GM23338 (cell line): ENCODE measurements at regions not wholly inside any gene's neighbourhood (a gene's known extent, or its start where the extent isn't known, plus 50 kb on each side); places are given as distances from the start of the nearest gene placed in this dataset.

Source experiments
- ATAC-seq: fragments of 200-7000 bp; cut with Tn5 transposase; 3 replicates; pipeline ENCODE4 v1.9.1; 2020
- DNase-seq: peaks from one replicate; pipeline ENCODE4 v3.0.0-alpha.2; 2015; ENCODE audit warnings: low spot score
- H2AFZ ChIP-seq: fragments of 200-600 bp; sonication (generic); 2 replicates; pipeline ENCODE4 v1.8.0; 2016; ENCODE audit warnings: antibody characterized with exemption, mild to moderate bottlenecking, moderate library complexity
- H3F3A ChIP-seq: fragments of 200-600 bp; sonication (generic); replicated peaks from 2 replicates; pipeline ENCODE4 v1.8.0; 2017; ENCODE audit warnings: antibody characterized with exemption, mixed run types, low read depth
- H3K27ac ChIP-seq: fragments of 200-600 bp; sonication (generic); 2 replicates; pipeline ENCODE4 v1.6.1; 2016; ENCODE audit warnings: low read depth
- H3K27me3 ChIP-seq: fragments of 200-600 bp; sonication (generic); 2 replicates; pipeline ENCODE4 v1.8.0; 2016; ENCODE audit warnings: mild to moderate bottlenecking, mixed run types, moderate library complexity; ENCODE audit not compliant: insufficient read depth
- H3K36me3 ChIP-seq: fragments of 200-600 bp; sonication (generic); 2 replicates; pipeline ENCODE4 v1.8.0; 2016; ENCODE audit warnings: mild to moderate bottlenecking; ENCODE audit not compliant: insufficient read depth
- H3K4me1 ChIP-seq: fragments of 200-600 bp; sonication (generic); 2 replicates; pipeline ENCODE4 v1.8.0; 2016; ENCODE audit warnings: mild to moderate bottlenecking, moderate library complexity; ENCODE audit not compliant: insufficient read depth
- H3K4me2 ChIP-seq: fragments of 200-600 bp; sonication (generic); 2 replicates; pipeline ENCODE4 v1.7.1; 2017; ENCODE audit warnings: mixed run types
- H3K4me3 ChIP-seq: fragments of 200-600 bp; sonication (generic); 2 replicates; pipeline ENCODE4 v1.6.1; 2016; ENCODE audit warnings: mixed run types
- H3K79me2 ChIP-seq: fragments of 200-600 bp; sonication (generic); replicated peaks from 2 replicates; pipeline ENCODE4 v1.8.0; 2017; ENCODE audit warnings: mild to moderate bottlenecking; ENCODE audit not compliant: insufficient read depth
- H3K9me2 ChIP-seq: fragments of 200-600 bp; sonication (generic); 2 replicates; pipeline ENCODE4 v1.8.0; 2017; ENCODE audit not compliant: insufficient read depth
- H4K20me1 ChIP-seq: fragments of 200-600 bp; sonication (generic); replicated peaks from 2 replicates; pipeline ENCODE4 v1.8.0; 2017; ENCODE audit warnings: mild to moderate bottlenecking; ENCODE audit not compliant: insufficient read depth
- H3K27ac Mint-ChIP-seq: 2 replicates; pipeline ENCODE4 v1.8.0; 2020; ENCODE audit warnings: inconsistent platforms, mild to moderate bottlenecking, moderate library complexity, mixed read lengths
- H3K27me3 Mint-ChIP-seq: 3 replicates; pipeline ENCODE4 v1.8.0; 2022; ENCODE audit warnings: low read depth, mild to moderate bottlenecking, moderate library complexity, mixed read lengths, inconsistent platforms; ENCODE audit not compliant: insufficient read depth, poor library complexity
- H3K36me3 Mint-ChIP-seq: 3 replicates; pipeline ENCODE4 v1.8.0; 2021; ENCODE audit warnings: low read depth, mild to moderate bottlenecking, inconsistent platforms, moderate library complexity, mixed read lengths
- H3K4me1 Mint-ChIP-seq: 3 replicates; pipeline ENCODE4 v1.8.0; 2020; ENCODE audit warnings: mild to moderate bottlenecking, inconsistent platforms, mixed read lengths
- H3K4me3 Mint-ChIP-seq: 3 replicates; pipeline ENCODE4 v1.8.0; 2021; ENCODE audit warnings: moderate library complexity, mild to moderate bottlenecking, inconsistent platforms, mixed read lengths
- H3K9me3 Mint-ChIP-seq: 3 replicates; pipeline ENCODE4 v1.8.0; 2020; ENCODE audit warnings: moderate library complexity, mild to moderate bottlenecking, inconsistent platforms, mixed read lengths
- ETS1 ChIP-seq: IDR thresholded peaks from 2 replicates; pipeline ENCODE4 v1.6.1; 2016; ENCODE audit warnings: antibody characterized with exemption
- EZH2 ChIP-seq: fragments of 200-600 bp; sonication (generic); IDR thresholded peaks from one replicate; pipeline ENCODE4 v1.8.0; 2017; ENCODE audit warnings: antibody characterized with exemption, mild to moderate bottlenecking, low read depth; ENCODE audit not compliant: unreplicated experiment
- EZH2phosphoT487 ChIP-seq: fragments of 200-600 bp; sonication (generic); IDR thresholded peaks from one replicate; pipeline ENCODE4 v1.8.1; 2018; ENCODE audit warnings: antibody characterized with exemption; ENCODE audit not compliant: unreplicated experiment
- NANOG ChIP-seq: IDR thresholded peaks from 2 replicates; pipeline ENCODE4 v1.6.1; 2016; ENCODE audit warnings: antibody characterized with exemption, borderline replicate concordance
- POLR2AphosphoS5 ChIP-seq: IDR thresholded peaks from 2 replicates; pipeline ENCODE4 v1.6.1; 2016; ENCODE audit warnings: antibody characterized with exemption, low read depth
- STAT1 ChIP-seq: IDR thresholded peaks from one replicate; pipeline ENCODE4 v1.6.1; 2016; ENCODE audit warnings: antibody characterized with exemption; ENCODE audit not compliant: unreplicated experiment
- ZNF114 ChIP-seq: fragments of 250-450 bp; sonication (Bioruptor Pico); IDR thresholded peaks from 2 replicates; pipeline ENCODE4 v1.5.0; 2020; ENCODE audit warnings: mild to moderate bottlenecking, moderate library complexity
- ZNF331 ChIP-seq: fragments of 250-450 bp; sonication (Bioruptor Pico); IDR thresholded peaks from 2 replicates; pipeline ENCODE4 v1.5.0; 2020; ENCODE audit warnings: low read depth, mild to moderate bottlenecking, moderate library complexity
- ZNF462 ChIP-seq: fragments of 250-450 bp; sonication (Bioruptor Pico); IDR thresholded peaks from 2 replicates; pipeline ENCODE4 v1.5.0; 2020; ENCODE audit warnings: mild to moderate bottlenecking, moderate library complexity

GRCh38 chr4:31539284-31540069 lies 819.3 kb downstream of the PCDH7 start (continued):
- TF ChIP-seq ZNF462 (CRISPR knock-in tag), result no peak
- TF ChIP-seq NANOG, result no peak
- TF ChIP-seq ZNF331 (CRISPR knock-in tag), result no peak
- no peak for TF ChIP-seq STAT1
- no peak for TF ChIP-seq EZH2
- TF ChIP-seq EZH2phosphoT487, result no peak
- no peak for TF ChIP-seq POLR2AphosphoS5

- Histone ChIP-seq H4K20me1 (no peaks in the 10 kb centered on the region), H3K27ac (no peak overlapping the region), H2AFZ (peak overlapping the region; percentile 28; the same call in 1 of the 2 replicates), H3F3A (no peaks in the 10 kb centered on the region), H3K36me3 (no peaks in the 10 kb centered on the region), H3K4me3 (no peak overlapping the region), H3K9me2 (no peaks in the 10 kb centered on the region), H3K4me2 (no peak overlapping the region), H3K27me3 (no peaks in the 10 kb centered on the region), H3K79me2 (no peaks in the 10 kb centered on the region), H3K4me1 (no peaks in the 10 kb centered on the region)
- ATAC-seq (no peak), DNase-seq (no peak)
- Mint-ChIP-seq H3K27me3 (no peaks in the 10 kb centered on the region), H3K4me1 (no peaks in the 10 kb centered on the region), H3K4me3 (no peak overlapping the region), H3K36me3 (no peaks in the 10 kb centered on the region), H3K9me3 (no peaks in the 10 kb centered on the region), H3K27ac (no peak overlapping the region)
- TF ChIP-seq EZH2 (no peak), POLR2AphosphoS5 (no peak), ZNF114 (CRISPR knock-in tag) (no peak), ETS1 (no peak)
Measured at GRCh38 chr4:31545330-31545729, 825.2 kb downstream of the PCDH7 start.
